ENCODE measurements at regions not wholly inside any gene's neighbourhood (a gene's known extent, or its start where the extent isn't known, plus 50 kb on each side); places are given as distances from the start of the nearest gene placed in this dataset.
A peak's percentile ranks its signal among the peaks of the same experiment; 100 is the strongest.
"Not testable (repeated sequence)": the region's sequence is repeated elsewhere in the genome, so short reads cannot be mapped to it uniquely, and the experiment has no call there.

DNA sequence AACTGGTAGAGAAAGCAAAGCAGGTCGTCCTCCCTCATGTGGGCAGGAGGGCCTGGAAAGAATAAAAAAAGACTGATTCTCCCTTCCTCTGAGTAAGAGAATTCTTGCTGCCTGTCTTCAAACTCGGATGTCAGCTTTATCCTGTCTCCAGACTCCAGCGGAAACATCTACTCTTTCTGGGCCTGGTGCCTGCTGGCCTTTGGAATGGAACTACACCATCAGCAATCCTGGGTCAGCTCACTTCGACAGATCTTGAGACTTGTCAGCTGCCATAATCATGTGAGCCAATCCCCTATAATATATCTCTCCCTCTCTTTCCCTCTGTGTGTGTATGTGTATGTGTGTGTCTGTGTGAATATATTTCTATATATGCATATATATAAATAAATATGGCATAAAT, 411.0 kb upstream of the DPP6 start:
- no peak for DNase-seq (ENCODE audit: low spot score)

GRCh38 chr7:153642989-153643388, 409.2 kb upstream of the DPP6 start:
- DNase-seq (ENCODE audit: low spot score): no peak

GRCh38 chr7:153657182-153657800, 394.9 kb upstream of the DPP6 start:
- no peak for DNase-seq (ENCODE audit: low spot score)

- DNase-seq (ENCODE audit: low spot score): peak; percentile 1
Observed at GRCh38 chr7:153675131-153675530, 377.1 kb upstream of the DPP6 start.

- no peak for DNase-seq (ENCODE audit: low spot score)
Observed at GRCh38 chr7:153682628-153683027, 369.6 kb upstream of the DPP6 start.

- no peak for DNase-seq (ENCODE audit: low spot score)
Observed at GRCh38 chr7:153696242-153696641, 356.0 kb upstream of the DPP6 start.

DNA sequence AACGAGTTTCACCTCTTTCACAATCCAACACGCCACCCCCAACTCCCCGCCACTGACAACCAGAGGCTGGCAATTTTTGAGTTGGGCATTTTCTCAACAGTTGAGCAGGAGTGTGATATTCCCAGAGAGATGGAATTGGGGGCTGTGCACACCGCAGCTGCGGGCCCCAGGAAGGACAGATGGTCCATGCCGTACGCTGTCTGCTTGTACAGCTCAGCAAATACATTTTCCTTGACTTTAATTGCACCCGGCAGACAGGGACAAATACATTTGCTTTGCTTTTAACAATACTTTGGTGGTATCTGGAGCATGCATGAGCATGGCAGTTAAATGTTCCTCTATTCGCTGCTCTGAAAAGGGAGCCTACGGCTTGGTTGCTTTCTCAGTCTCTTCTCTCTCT, 354.2 kb upstream of the DPP6 start:
- DNase-seq (ENCODE audit: low spot score): no peak

DNA sequence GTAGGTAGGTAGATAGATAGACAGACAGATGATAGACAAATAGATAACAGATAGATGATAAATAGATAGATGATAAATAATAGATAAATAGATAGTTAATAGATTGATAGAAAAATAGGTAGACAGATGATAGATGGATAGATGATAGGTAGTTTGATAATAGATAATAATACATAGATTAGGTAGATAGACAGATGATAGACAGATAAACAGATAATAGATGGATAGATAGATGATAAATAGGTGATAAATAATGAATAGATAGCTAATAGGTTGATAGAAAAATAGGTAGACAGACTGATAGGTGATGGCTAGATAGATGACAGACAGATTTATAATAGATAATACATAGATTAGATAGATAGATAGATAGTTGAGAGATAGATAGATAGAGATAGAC, 350.5 kb upstream of the DPP6 start:
- DNase-seq (ENCODE audit: low spot score): no peak

- DNase-seq (ENCODE audit: low spot score): not testable (repeated sequence)
Observed at GRCh38 chr7:153723892-153724291, 328.3 kb upstream of the DPP6 start.

GRCh38 chr7:153731504-153731903, 320.7 kb upstream of the DPP6 start:
- not testable (repeated sequence) for DNase-seq (ENCODE audit: low spot score)

DNA sequence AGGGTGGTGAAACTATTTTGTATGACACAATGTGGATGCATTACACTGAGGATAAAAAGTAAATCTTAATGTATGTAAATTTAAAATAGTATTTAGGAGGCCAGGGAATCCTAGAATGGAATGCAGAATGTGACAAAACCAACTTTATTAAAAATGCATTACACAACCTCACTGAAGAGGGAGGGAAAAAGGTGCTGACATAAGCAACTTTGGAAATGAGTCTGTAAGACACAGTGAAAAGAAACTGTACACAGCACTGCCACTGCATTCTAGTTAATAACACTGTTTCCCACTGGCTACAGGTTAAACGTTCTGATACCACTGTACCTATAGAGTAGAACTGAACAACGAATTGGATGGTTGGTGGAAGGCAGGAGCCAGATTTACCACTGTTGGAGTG, 308.8 kb upstream of the DPP6 start:
- DNase-seq (ENCODE audit: low spot score): not testable (repeated sequence)

DNA sequence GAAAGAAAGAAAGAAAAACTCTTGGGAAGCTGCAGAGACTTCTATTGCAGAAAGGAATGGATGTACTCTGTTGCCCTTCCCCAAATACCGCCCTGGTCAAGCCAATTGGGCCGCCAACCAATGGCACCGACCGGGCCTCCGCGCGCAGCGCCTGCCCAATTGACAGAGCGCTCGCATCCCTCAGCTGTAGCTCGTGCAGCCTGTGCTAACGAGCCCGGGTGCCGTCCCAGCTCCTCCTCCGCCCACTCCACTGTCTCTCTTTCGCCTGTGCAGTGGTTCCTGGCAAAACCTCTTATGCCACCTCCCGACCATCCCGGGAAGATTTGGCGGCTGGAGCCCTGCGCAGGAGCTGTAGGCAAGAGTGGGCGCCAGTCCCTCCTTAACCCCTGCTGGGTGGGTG, 304.2 kb upstream of the DPP6 start:
- DNase-seq (ENCODE audit: low spot score): not testable (repeated sequence)

GRCh38 chr7:153748885-153749284, 303.3 kb upstream of the DPP6 start:
- DNase-seq (ENCODE audit: low spot score): not testable (repeated sequence)

DNA sequence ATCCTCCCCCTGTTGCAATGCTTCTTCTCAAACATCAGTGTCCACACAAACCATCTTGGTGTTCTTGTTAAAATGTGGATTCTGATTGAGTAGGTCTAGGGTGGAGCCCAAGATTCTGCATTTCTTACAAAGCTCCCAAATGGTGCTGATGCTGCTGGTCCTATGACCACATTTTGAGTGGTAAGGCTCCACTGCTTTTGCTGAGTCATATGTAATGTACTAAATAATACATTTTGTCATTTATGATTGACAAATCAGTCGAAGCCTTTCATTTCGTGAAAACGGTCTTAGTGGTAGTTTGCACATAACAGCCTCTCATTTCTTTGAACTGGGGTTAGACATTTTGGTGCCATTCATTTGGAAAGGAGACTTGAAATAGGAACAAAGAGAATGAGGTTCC, 286.3 kb upstream of the DPP6 start:
- not testable (repeated sequence) for DNase-seq (ENCODE audit: low spot score)

DNA sequence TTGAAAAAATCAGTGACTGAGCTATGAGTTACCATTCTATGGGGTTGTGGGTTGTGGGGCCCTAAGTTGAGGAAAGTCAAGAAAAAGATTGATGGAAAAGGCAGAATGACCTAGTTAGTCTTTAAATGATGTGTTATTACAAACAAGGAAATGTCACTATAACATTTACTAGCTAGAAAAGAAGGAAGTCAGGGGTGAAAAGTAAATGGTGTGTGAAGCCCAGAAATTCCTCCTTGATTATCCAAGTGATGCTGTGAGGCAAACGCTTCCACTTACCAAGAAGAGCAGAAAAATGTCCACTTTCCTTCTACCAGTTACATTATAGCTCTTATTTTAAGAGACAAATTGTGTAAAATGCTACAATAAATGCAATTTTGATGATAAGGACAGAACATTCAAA, 285.3 kb upstream of the DPP6 start:
- DNase-seq (ENCODE audit: low spot score): not testable (repeated sequence)

DNA sequence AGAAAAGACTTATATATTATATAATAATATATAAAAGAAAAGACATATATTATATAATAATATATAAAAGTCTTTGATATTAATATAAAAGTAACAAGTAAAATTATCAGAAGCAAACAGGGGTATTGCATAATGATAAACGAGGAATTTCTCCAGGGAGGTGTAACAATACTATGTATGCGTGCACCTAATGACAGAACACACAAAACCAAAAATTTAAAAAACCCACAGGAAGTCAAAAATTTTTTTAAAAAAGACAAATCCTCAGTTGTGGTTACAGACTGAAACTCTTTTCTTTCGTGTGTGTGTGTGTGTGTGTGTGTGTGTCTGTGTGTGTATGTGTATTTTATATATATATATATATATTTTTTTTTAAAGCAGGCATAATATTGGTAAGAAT, 279.2 kb upstream of the DPP6 start:
- DNase-seq (ENCODE audit: low spot score): no peak

DNA sequence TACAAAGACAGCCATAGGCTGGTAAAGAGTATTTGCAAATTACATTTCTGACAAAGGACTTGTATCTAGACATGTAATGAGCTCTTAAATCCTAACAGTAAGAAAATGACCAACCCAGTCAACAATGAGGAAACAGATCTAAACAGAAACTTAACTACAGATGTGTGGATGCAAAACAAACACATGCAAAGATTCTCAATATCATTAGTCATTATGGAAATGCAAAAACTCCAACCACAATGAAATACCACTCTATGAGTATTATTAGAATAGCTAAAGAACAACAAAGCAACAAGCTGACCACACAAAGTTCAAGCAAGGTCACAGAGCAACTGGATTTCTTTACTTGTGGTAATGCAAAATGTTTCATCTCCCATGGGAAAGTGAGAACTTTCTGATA, 275.3 kb upstream of the DPP6 start:
- DNase-seq (ENCODE audit: low spot score): not testable (repeated sequence)

DNA sequence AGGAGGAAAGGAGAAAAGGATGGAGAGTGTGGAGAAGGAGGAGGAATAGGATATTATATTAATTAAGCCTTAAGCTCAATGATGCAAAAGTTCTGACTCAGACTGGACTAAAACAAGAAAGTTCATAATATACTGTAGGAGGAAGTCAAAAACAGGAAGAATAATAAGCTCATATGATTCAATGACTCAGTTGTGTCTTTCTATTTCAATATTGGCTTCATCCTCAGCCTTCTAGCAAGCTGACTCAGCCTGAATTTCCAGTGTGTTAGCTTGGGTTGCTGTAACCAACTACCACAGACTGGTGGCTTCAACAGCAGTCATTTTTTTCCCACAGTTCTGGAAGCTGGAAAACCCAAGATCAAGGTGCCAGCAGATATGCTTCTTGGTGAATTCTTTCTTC, 254.8 kb upstream of the DPP6 start:
- DNase-seq (ENCODE audit: low spot score): not testable (repeated sequence)

GRCh38 chr7:153808117-153808516, 244.1 kb upstream of the DPP6 start:
- no peak for DNase-seq (ENCODE audit: low spot score)

DNA sequence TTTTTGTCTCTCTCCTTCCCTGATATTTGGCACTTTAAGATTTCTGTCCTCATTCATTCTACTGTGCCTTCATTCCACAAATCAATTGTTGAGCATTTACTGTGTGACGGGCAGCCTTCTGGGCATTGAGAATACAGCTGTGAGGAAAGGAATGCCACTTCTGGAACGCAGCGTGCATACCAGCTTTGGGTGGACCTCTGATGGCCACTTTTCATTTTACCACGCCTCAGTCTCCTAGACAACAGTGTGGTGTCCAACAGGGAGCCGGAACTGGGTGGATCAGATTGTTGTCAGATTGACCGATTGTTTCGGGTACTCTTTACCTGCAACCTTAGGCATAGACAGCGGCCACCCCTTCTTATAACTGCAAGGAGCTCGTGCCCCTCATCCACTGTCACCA, 222.7 kb upstream of the DPP6 start:
- no peak for DNase-seq (ENCODE audit: low spot score)

- no peak for DNase-seq (ENCODE audit: low spot score)
Observed at GRCh38 chr7:153832160-153832559, 220.0 kb upstream of the DPP6 start.

- no peak for DNase-seq (ENCODE audit: low spot score)
Observed at GRCh38 chr7:153835103-153835502, 217.1 kb upstream of the DPP6 start.

GRCh38 chr7:153835712-153836265, 216.4 kb upstream of the DPP6 start:
- no peak for DNase-seq (ENCODE audit: low spot score)

- no peak for DNase-seq (ENCODE audit: low spot score)
Observed at GRCh38 chr7:153838591-153838990, 213.6 kb upstream of the DPP6 start.
